Mesendoderm (in vitro differentiated cells): ENCODE measurements at regions not wholly inside any gene's neighbourhood (a gene's known extent, or its start where the extent isn't known, plus 50 kb on each side); places are given as distances from the start of the nearest gene placed in this dataset.

Experiments used
- DNase-seq: peaks from one replicate; pipeline ENCODE4 v3.0.0; 2013
- H2AK5ac ChIP-seq: 2 replicates; pipeline ENCODE4 v1.6.1; 2013; ENCODE audit warnings: low read length, inconsistent platforms
- H2BK120ac ChIP-seq: 2 replicates; pipeline ENCODE4 v1.6.1; 2013; ENCODE audit warnings: low read depth, mild to moderate bottlenecking, low read length, moderate library complexity, mixed read lengths
- H2BK15ac ChIP-seq: replicated peaks from 2 replicates; pipeline ENCODE4 v1.6.1; 2013; ENCODE audit warnings: low read depth, mild to moderate bottlenecking, moderate library complexity
- H2BK5ac ChIP-seq: 2 replicates; pipeline ENCODE4 v1.6.1; 2013; ENCODE audit warnings: low read length, inconsistent platforms
- H3K18ac ChIP-seq: 2 replicates; pipeline ENCODE4 v1.6.1; 2013; ENCODE audit warnings: mild to moderate bottlenecking, low read length, mixed read lengths
- H3K23ac ChIP-seq: one replicate; pipeline ENCODE4 v1.6.1; 2013; ENCODE audit warnings: low read length
- H3K27ac ChIP-seq: 2 replicates; pipeline ENCODE4 v1.5.1; 2013; ENCODE audit warnings: low read depth, mild to moderate bottlenecking, inconsistent platforms, low read length, moderate library complexity
- H3K27me3 ChIP-seq: 2 replicates; pipeline ENCODE4 v1.6.1; 2013; ENCODE audit warnings: low read length, control low read depth, mild to moderate bottlenecking, inconsistent platforms; ENCODE audit not compliant: insufficient read depth, poor library complexity
- H3K36me3 ChIP-seq: 2 replicates; pipeline ENCODE4 v1.6.1; 2013; ENCODE audit warnings: low read length, inconsistent platforms; ENCODE audit not compliant: control insufficient read depth, insufficient read depth
- H3K4ac ChIP-seq: one replicate; pipeline ENCODE4 v1.6.1; 2013; ENCODE audit warnings: low read depth, mild to moderate bottlenecking, low read length, moderate library complexity
- H3K4me1 ChIP-seq: 2 replicates; pipeline ENCODE4 v1.6.1; 2013; ENCODE audit warnings: low read depth, low read length, inconsistent platforms; ENCODE audit not compliant: control insufficient read depth
- H3K4me2 ChIP-seq: 2 replicates; pipeline ENCODE4 v1.6.1; 2013; ENCODE audit warnings: low read length
- H3K4me3 ChIP-seq: 2 replicates; pipeline ENCODE4 v1.5.1; 2013; ENCODE audit warnings: mild to moderate bottlenecking, low read length
- H3K56ac ChIP-seq: one replicate; pipeline ENCODE4 v1.6.1; 2013; ENCODE audit warnings: low read length
- H3K79me1 ChIP-seq: 2 replicates; pipeline ENCODE4 v1.6.1; 2013; ENCODE audit warnings: low read length, inconsistent platforms
- H3K79me2 ChIP-seq: 2 replicates; pipeline ENCODE4 v1.6.1; 2013; ENCODE audit warnings: mild to moderate bottlenecking, low read length; ENCODE audit not compliant: control insufficient read depth, insufficient read depth
- H3K9ac ChIP-seq: 2 replicates; pipeline ENCODE4 v1.6.1; 2013; ENCODE audit warnings: low read length, inconsistent platforms
- H4K5ac ChIP-seq: one replicate; pipeline ENCODE4 v1.6.1; 2013; ENCODE audit warnings: low read length
- H4K8ac ChIP-seq: one replicate; pipeline ENCODE4 v1.6.1; 2013; ENCODE audit warnings: low read depth, mild to moderate bottlenecking, control low read depth, low read length, moderate library complexity
- WGBS: extraction: QIAGEN DNeasy Blood & Tissue Kit; methylation state at CpG from one replicate; pipeline ENCODE4 v1.1.7; 2013; ENCODE audit warnings: low lambda C conversion rate, missing lambda C conversion rate; ENCODE audit not compliant: insufficient coverage; ENCODE audit errors: extremely low coverage; 5-methylcytosine and 5-hydroxymethylcytosine counted together

GRCh38 chr1:57594002-57594401, 170.1 kb upstream of the DAB1 start:
- WGBS, result no CpG with 5 or more reads among the region's 4 CpGs

GRCh38 chr1:57591842-57592241, 168.0 kb upstream of the DAB1 start:
- Histone ChIP-seq H2BK5ac (peak overlapping the region; percentile 83), H3K79me1 (no peaks in the 10 kb centered on the region), H3K27me3 (no peaks in the 10 kb centered on the region), H3K23ac (no peak overlapping the region), H2BK15ac (peak overlapping the region; percentile 67), H3K9ac (no peak overlapping the region), H3K4me2 (no peak overlapping the region), H3K79me2 (no peaks in the 10 kb centered on the region), H3K4me3 (no peak overlapping the region), H3K27ac (peak overlapping the region; percentile 76), H4K8ac (no peak overlapping the region), H3K18ac (peak overlapping the region; percentile 70), H3K4me1 (peaks cover 17% of the 10 kb centered on the region), H2BK120ac (peak overlapping the region; percentile 84), H3K36me3 (no peaks in the 10 kb centered on the region), H3K4ac (peak overlapping the region; percentile 57), H3K56ac (peak overlapping the region; percentile 17), H2AK5ac (no peak overlapping the region), H4K5ac (no peak overlapping the region)
- no CpG with 5 or more reads among the region's 2 CpGs for WGBS
- DNase-seq, result peak; percentile 93

More at GRCh38 chr1:57594002-57594401, 170.1 kb upstream of the DAB1 start:
- Histone ChIP-seq H3K36me3 (no peaks in the 10 kb centered on the region), H3K79me1 (no peaks in the 10 kb centered on the region), H2BK120ac (no peak overlapping the region), H3K4ac (peak overlapping the region; percentile 94), H2BK5ac (peak overlapping the region; percentile 20), H3K27me3 (no peaks in the 10 kb centered on the region), H3K4me1 (peaks cover 24% of the 10 kb centered on the region), H3K23ac (no peak overlapping the region), H4K5ac (no peak overlapping the region), H3K4me2 (no peak overlapping the region), H2AK5ac (no peak overlapping the region), H4K8ac (no peak overlapping the region), H3K56ac (no peak overlapping the region), H3K18ac (peak overlapping the region; percentile 76), H3K9ac (no peak overlapping the region), H3K4me3 (no peak overlapping the region), H2BK15ac (peak overlapping the region; percentile 37), H3K79me2 (no peaks in the 10 kb centered on the region), H3K27ac (no peak overlapping the region)
- no peak for DNase-seq

DNA sequence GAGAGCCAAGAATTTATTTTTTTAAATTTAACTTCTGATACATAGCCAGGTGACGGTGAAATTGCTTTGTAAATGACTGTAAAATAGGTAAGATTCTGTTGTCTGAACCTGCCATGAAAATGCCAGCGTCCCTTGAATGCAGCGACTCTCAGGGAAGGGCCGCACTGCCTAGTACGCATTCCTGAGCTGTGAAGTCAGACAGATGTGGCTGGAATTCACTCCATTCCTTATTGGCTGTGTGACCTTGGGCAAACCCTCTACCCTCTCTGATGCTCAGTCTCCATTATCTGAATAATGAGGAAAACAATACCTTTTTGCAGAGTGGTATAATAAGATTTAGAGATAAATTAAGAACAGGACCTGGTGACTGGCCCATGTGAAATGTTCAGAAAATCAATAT, 167.1 kb upstream of the DAB1 start:
- no peak overlapping the region for H3K4me2 ChIP-seq
- no peaks in the 10 kb centered on the region for H3K79me1 ChIP-seq
- no peaks in the 10 kb centered on the region for H3K36me3 ChIP-seq
- peak overlapping the region; percentile 35 for H2BK5ac ChIP-seq
- peaks cover 17% of the 10 kb centered on the region for H3K4me1 ChIP-seq
- H2BK15ac ChIP-seq, result no peak overlapping the region
- H3K4ac ChIP-seq, result peak overlapping the region; percentile 87
- no peak overlapping the region for H3K23ac ChIP-seq
- no peak overlapping the region for H4K5ac ChIP-seq
- no peak overlapping the region for H3K27ac ChIP-seq
- H3K56ac ChIP-seq, result peak overlapping the region; percentile 31
- H3K18ac ChIP-seq, result no peak overlapping the region
- H3K4me3 ChIP-seq, result no peak overlapping the region
- no peak overlapping the region for H3K9ac ChIP-seq
- H2BK120ac ChIP-seq, result peak overlapping the region; percentile 23
- H3K79me2 ChIP-seq, result no peaks in the 10 kb centered on the region
- no CpG with 5 or more reads among the region's 5 CpGs for WGBS
- peak; percentile 89 for DNase-seq
- no peaks in the 10 kb centered on the region for H3K27me3 ChIP-seq
- peak overlapping the region; percentile 83 for H2AK5ac ChIP-seq
- no peak overlapping the region for H4K8ac ChIP-seq

- H4K5ac ChIP-seq, result no peak overlapping the region
- H2BK5ac ChIP-seq, result no peak overlapping the region
- H3K79me2 ChIP-seq, result no peaks in the 10 kb centered on the region
- no peaks in the 10 kb centered on the region for H3K79me1 ChIP-seq
- no peak overlapping the region for H2BK15ac ChIP-seq
- no peak overlapping the region for H3K4ac ChIP-seq
- H4K8ac ChIP-seq, result no peak overlapping the region
- no peak overlapping the region for H3K4me2 ChIP-seq
- H3K27me3 ChIP-seq, result no peaks in the 10 kb centered on the region
- no peak overlapping the region for H3K23ac ChIP-seq
- H3K4me1 ChIP-seq, result peaks cover 14% of the 10 kb centered on the region
- H3K27ac ChIP-seq, result no peak overlapping the region
- no peaks in the 10 kb centered on the region for H3K36me3 ChIP-seq
- no peak overlapping the region for H3K9ac ChIP-seq
- H2AK5ac ChIP-seq, result no peak overlapping the region
- no peak overlapping the region for H3K18ac ChIP-seq
- H2BK120ac ChIP-seq, result no peak overlapping the region
- H3K4me3 ChIP-seq, result no peak overlapping the region
- peak; percentile 82 for DNase-seq
- no peak overlapping the region for H3K56ac ChIP-seq
Observed at GRCh38 chr1:57586842-57587241, 163.0 kb upstream of the DAB1 start.

GRCh38 chr1:57578680-57579079, 154.8 kb upstream of the DAB1 start:
- Histone ChIP-seq H4K5ac (no peak overlapping the region), H3K27ac (no peak overlapping the region), H3K9ac (no peak overlapping the region), H3K4me1 (peaks cover 2% of the 10 kb centered on the region), H2BK5ac (no peak overlapping the region), H3K4ac (no peak overlapping the region), H3K36me3 (no peaks in the 10 kb centered on the region), H3K4me3 (no peak overlapping the region), H4K8ac (no peak overlapping the region), H3K79me1 (no peaks in the 10 kb centered on the region), H2BK15ac (no peak overlapping the region), H2AK5ac (no peak overlapping the region), H2BK120ac (no peak overlapping the region), H3K56ac (no peak overlapping the region), H3K4me2 (no peak overlapping the region), H3K23ac (no peak overlapping the region), H3K18ac (peak overlapping the region; percentile 65), H3K79me2 (no peaks in the 10 kb centered on the region), H3K27me3 (no peaks in the 10 kb centered on the region)
- DNase-seq, result no peak

- Histone ChIP-seq H2AK5ac (no peak overlapping the region), H4K5ac (no peak overlapping the region), H3K79me2 (no peaks in the 10 kb centered on the region), H4K8ac (no peak overlapping the region), H3K79me1 (no peaks in the 10 kb centered on the region), H3K23ac (no peak overlapping the region), H2BK15ac (no peak overlapping the region), H3K4ac (no peak overlapping the region), H3K56ac (no peak overlapping the region), H3K9ac (no peak overlapping the region), H2BK5ac (no peak overlapping the region), H3K27me3 (no peaks in the 10 kb centered on the region), H2BK120ac (no peak overlapping the region), H3K18ac (peak overlapping the region; percentile 78), H3K36me3 (no peaks in the 10 kb centered on the region), H3K4me3 (no peak overlapping the region), H3K4me1 (peaks cover 2% of the 10 kb centered on the region), H3K4me2 (no peak overlapping the region), H3K27ac (no peak overlapping the region)
- whole genome bisulfite sequencing, result no CpG with 5 or more reads among the region's 2 CpGs
- no peak for DNase-seq
Observed at GRCh38 chr1:57578099-57578498, 154.2 kb upstream of the DAB1 start.
